Stromal cell of bone marrow (primary cell): ENCODE measurements at regions not wholly inside any gene's neighbourhood (a gene's known extent, or its start where the extent isn't known, plus 50 kb on each side); places are given as distances from the start of the nearest gene placed in this dataset.
"Not testable (repeated sequence)": the region's sequence is repeated elsewhere in the genome, so short reads cannot be mapped to it uniquely, and the experiment has no call there.

Experiments
- DNase-seq: peaks from one replicate; pipeline ENCODE4 v3.0.0-alpha.2; 2012; ENCODE audit warnings: low read depth

- no peak for DNase-seq
Measured at GRCh38 chr6:22749696-22750095, 180.3 kb downstream of the HDGFL1 start.

- DNase-seq, result no peak
Measured at GRCh38 chr6:22751223-22751622, 181.9 kb downstream of the HDGFL1 start.

- DNase-seq, result no peak
Measured at GRCh38 chr6:22752522-22752921, 183.2 kb downstream of the HDGFL1 start.

GRCh38 chr6:22754061-22754460 is 184.7 kb downstream of the HDGFL1 start:
- no peak for DNase-seq

- DNase-seq, result no peak
Measured at GRCh38 chr6:22755605-22756004, 186.2 kb downstream of the HDGFL1 start.

GRCh38 chr6:22756365-22756764 is 187.0 kb downstream of the HDGFL1 start:
- DNase-seq, result no peak

GRCh38 chr6:22764496-22764895 is 195.1 kb downstream of the HDGFL1 start:
- no peak for DNase-seq

- DNase-seq, result no peak
Measured at GRCh38 chr6:22765015-22765414, 195.6 kb downstream of the HDGFL1 start.

GRCh38 chr6:22766979-22767378 is 197.6 kb downstream of the HDGFL1 start:
- DNase-seq, result no peak

GRCh38 chr6:22770054-22770453 is 200.7 kb downstream of the HDGFL1 start:
- DNase-seq, result no peak

GRCh38 chr6:22774129-22774528 is 204.8 kb downstream of the HDGFL1 start:
- DNase-seq, result no peak

- not testable (repeated sequence) for DNase-seq
Measured at GRCh38 chr6:22778438-22778837, 209.1 kb downstream of the HDGFL1 start.

GRCh38 chr6:22779062-22779461 is 209.7 kb downstream of the HDGFL1 start:
- DNase-seq, result no peak

- no peak for DNase-seq
Measured at GRCh38 chr6:22783931-22784330, 214.6 kb downstream of the HDGFL1 start.

GRCh38 chr6:22784601-22785410 is 215.4 kb downstream of the HDGFL1 start:
- DNase-seq, result no peak

- no peak for DNase-seq
Measured at GRCh38 chr6:22788038-22788437, 218.7 kb downstream of the HDGFL1 start.

- no peak for DNase-seq
Measured at GRCh38 chr6:22789315-22789714, 219.9 kb downstream of the HDGFL1 start.

GRCh38 chr6:22794844-22795243 is 225.5 kb downstream of the HDGFL1 start:
- DNase-seq, result no peak

GRCh38 chr6:22800451-22800850 is 231.1 kb downstream of the HDGFL1 start:
- no peak for DNase-seq

GRCh38 chr6:22801831-22802230 is 232.5 kb downstream of the HDGFL1 start:
- no peak for DNase-seq

- no peak for DNase-seq
Measured at GRCh38 chr6:22804620-22805261, 235.4 kb downstream of the HDGFL1 start.

- DNase-seq, result no peak
Measured at GRCh38 chr6:22807261-22807660, 237.9 kb downstream of the HDGFL1 start.

GRCh38 chr6:22807818-22808217 is 238.5 kb downstream of the HDGFL1 start:
- DNase-seq, result no peak

GRCh38 chr6:22808466-22808865 is 239.1 kb downstream of the HDGFL1 start:
- no peak for DNase-seq
